Endodermal cell (in vitro differentiated cells): ENCODE measurements at regions not wholly inside any gene's neighbourhood (a gene's known extent, or its start where the extent isn't known, plus 50 kb on each side); places are given as distances from the start of the nearest gene placed in this dataset.

Experiments
- DNase-seq: peaks from one replicate; pipeline ENCODE4 v3.0.0-alpha.2; 2017
- H3K27ac ChIP-seq: 2 replicates; pipeline ENCODE4 v1.5.1; 2013; ENCODE audit warnings: mild to moderate bottlenecking, low read depth, low read length, moderate library complexity
- H3K27me3 ChIP-seq: 2 replicates; pipeline ENCODE4 v1.6.1; 2013; ENCODE audit warnings: mild to moderate bottlenecking, low read length, moderate library complexity; ENCODE audit not compliant: insufficient read depth, control insufficient read depth, poor library complexity, severe bottlenecking
- H3K36me3 ChIP-seq: 2 replicates; pipeline ENCODE4 v1.7.0; 2013; ENCODE audit warnings: mild to moderate bottlenecking, low read length, moderate library complexity; ENCODE audit not compliant: control insufficient read depth, insufficient read depth
- H3K4me1 ChIP-seq: one replicate; pipeline ENCODE4 v1.7.0; 2013; ENCODE audit warnings: low read length; ENCODE audit not compliant: control insufficient read depth, insufficient read depth
- H3K4me3 ChIP-seq: 2 replicates; pipeline ENCODE4 v1.5.1; 2013; ENCODE audit warnings: mild to moderate bottlenecking, low read length, moderate library complexity
- H3K9ac ChIP-seq: 2 replicates; pipeline ENCODE4 v1.6.1; 2013; ENCODE audit warnings: mild to moderate bottlenecking, low read length, moderate library complexity; ENCODE audit not compliant: poor library complexity, severe bottlenecking; ENCODE audit errors: extremely low read depth
- H3K9me3 ChIP-seq: 2 replicates; pipeline ENCODE4 v1.6.1; 2013; ENCODE audit warnings: mild to moderate bottlenecking, low read length, moderate library complexity; ENCODE audit not compliant: control insufficient read depth
- H3K27ac Mint-ChIP-seq: 2 replicates; pipeline ENCODE4 v1.8.0; 2020; ENCODE audit warnings: mixed read lengths
- H3K27me3 Mint-ChIP-seq: 2 replicates; pipeline ENCODE4 v1.8.0; 2021; ENCODE audit warnings: mild to moderate bottlenecking, mixed read lengths; ENCODE audit not compliant: insufficient read depth
- H3K36me3 Mint-ChIP-seq: 2 replicates; pipeline ENCODE4 v1.8.0; 2020; ENCODE audit warnings: low read depth, mixed read lengths
- H3K4me1 Mint-ChIP-seq: 2 replicates; pipeline ENCODE4 v1.8.0; 2020; ENCODE audit warnings: mixed read lengths
- H3K4me3 Mint-ChIP-seq: 2 replicates; pipeline ENCODE4 v1.8.0; 2020; ENCODE audit warnings: mild to moderate bottlenecking, moderate library complexity, mixed read lengths
- H3K9me3 Mint-ChIP-seq: 2 replicates; pipeline ENCODE4 v1.8.0; 2020; ENCODE audit warnings: mild to moderate bottlenecking, mixed read lengths
- WGBS, 2 experiments: methylation state at CpG; one replicate each; pipeline versions ENCODE4 v1.1.5 to v1.1.7; 2013; ENCODE audit warnings: missing lambda C conversion rate in 2 of 2, mixed read lengths in 1 of 2; ENCODE audit not compliant: insufficient coverage in 1 of 2, insufficient read length in 1 of 2; 5-methylcytosine and 5-hydroxymethylcytosine counted together
- TF ChIP-seq, protein P1 (sequence below): fragments of 200-600 bp; sonication (generic); conservative IDR thresholded peaks from 2 replicates; pipeline ENCODE4 v1.5.0; 2021; ENCODE audit warnings: antibody characterized with exemption, mild to moderate bottlenecking

DNA sequence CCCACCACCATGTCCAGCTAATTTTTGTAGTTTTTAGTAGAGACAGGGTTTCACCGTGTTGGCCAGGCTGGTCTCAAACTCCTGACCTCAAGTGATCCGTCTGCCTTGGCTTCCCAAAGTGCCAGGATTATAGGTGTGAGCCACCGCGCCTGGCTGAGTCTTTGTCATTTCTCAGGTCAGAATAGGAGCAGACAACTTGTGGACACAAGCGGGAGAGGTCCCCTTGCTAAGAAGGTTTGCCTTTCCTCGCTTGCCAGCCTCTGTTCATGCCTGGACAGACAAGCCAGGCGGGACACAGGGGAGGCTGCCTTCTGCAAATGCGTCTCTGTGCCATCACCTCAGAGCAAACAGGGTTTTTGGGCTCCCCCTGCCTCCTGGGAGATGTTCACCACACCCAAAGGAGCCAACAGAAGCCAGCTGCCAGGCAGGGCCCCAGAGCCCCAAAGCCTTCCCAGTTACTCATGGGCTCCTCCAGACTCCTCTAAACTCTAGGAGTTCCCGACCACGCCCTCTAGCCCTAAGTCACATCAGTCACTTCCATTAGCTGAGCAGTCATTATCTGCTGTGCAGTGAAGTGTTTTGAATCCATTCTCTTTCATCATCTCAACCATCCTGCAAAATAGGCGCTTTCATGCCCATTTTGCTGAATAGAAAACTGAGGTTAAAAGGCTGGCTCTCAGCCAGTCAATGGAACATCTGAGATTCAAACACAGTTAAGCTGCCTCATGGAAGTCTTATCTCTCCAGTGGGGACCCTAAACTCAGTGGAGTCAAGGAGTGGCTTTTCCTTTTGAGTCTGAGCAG is 245.0 kb downstream of the UACA start:
- H3K27ac ChIP-seq: no peak overlapping the region
- Mint-ChIP-seq H3K4me3 (no peak overlapping the region), H3K36me3 (no peaks in the 10 kb centered on the region), H3K9me3 (no peaks in the 10 kb centered on the region), H3K27me3 (no peaks in the 10 kb centered on the region), H3K27ac (no peak overlapping the region), H3K4me1 (peaks cover 20% of the 10 kb centered on the region)
- no peaks in the 10 kb centered on the region for H3K9me3 ChIP-seq
- H3K36me3 ChIP-seq: no peaks in the 10 kb centered on the region
- no peak overlapping the region for H3K9ac ChIP-seq
- no peak overlapping the region for H3K4me3 ChIP-seq
- 88 to 89% methylated on average over 8 to 11 of the region's 11 CpGs for WGBS, 2 experiments
- DNase-seq: no peak
- TF ChIP-seq, protein P1, sequence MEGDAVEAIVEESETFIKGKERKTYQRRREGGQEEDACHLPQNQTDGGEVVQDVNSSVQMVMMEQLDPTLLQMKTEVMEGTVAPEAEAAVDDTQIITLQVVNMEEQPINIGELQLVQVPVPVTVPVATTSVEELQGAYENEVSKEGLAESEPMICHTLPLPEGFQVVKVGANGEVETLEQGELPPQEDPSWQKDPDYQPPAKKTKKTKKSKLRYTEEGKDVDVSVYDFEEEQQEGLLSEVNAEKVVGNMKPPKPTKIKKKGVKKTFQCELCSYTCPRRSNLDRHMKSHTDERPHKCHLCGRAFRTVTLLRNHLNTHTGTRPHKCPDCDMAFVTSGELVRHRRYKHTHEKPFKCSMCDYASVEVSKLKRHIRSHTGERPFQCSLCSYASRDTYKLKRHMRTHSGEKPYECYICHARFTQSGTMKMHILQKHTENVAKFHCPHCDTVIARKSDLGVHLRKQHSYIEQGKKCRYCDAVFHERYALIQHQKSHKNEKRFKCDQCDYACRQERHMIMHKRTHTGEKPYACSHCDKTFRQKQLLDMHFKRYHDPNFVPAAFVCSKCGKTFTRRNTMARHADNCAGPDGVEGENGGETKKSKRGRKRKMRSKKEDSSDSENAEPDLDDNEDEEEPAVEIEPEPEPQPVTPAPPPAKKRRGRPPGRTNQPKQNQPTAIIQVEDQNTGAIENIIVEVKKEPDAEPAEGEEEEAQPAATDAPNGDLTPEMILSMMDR: no peak
- no peaks in the 10 kb centered on the region for H3K27me3 ChIP-seq
- peaks cover 5% of the 10 kb centered on the region for H3K4me1 ChIP-seq

DNA sequence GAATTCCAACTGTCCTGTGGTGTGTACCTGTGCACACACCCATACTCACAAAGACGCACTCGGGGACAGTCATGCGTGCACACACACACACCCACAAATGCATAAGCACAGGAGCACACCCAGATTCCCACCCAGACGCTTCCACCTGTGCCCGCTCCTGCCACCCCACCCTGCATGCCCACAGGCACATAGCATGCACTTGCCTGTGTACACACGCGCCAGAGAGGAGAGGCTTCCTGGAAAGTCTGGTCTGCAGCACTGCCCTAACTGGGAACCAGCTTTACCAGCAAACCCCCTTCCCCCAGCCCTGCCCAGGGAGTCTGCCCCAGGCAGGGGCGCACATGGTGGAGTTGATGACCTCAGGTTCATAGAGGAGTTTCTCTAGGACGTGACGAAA is 246.2 kb downstream of the UACA start:
- no peak overlapping the region for H3K9ac ChIP-seq
- WGBS, 2 experiments: 92 to 93% methylated on average over 2 to 10 of the region's 10 CpGs
- DNase-seq: no peak
- TF ChIP-seq, protein P1: no peak
- H3K27me3 ChIP-seq: no peaks in the 10 kb centered on the region
- Mint-ChIP-seq H3K4me3 (no peak overlapping the region), H3K27ac (peak overlapping the region; percentile 55), H3K27me3 (no peaks in the 10 kb centered on the region), H3K4me1 (peaks cover 20% of the 10 kb centered on the region), H3K36me3 (no peaks in the 10 kb centered on the region), H3K9me3 (peaks cover 3% of the 10 kb centered on the region)
- peaks cover 5% of the 10 kb centered on the region for H3K4me1 ChIP-seq
- no peak overlapping the region for H3K4me3 ChIP-seq
- H3K27ac ChIP-seq: no peak overlapping the region
- H3K36me3 ChIP-seq: no peaks in the 10 kb centered on the region
- H3K9me3 ChIP-seq: peaks cover 4% of the 10 kb centered on the region

DNA sequence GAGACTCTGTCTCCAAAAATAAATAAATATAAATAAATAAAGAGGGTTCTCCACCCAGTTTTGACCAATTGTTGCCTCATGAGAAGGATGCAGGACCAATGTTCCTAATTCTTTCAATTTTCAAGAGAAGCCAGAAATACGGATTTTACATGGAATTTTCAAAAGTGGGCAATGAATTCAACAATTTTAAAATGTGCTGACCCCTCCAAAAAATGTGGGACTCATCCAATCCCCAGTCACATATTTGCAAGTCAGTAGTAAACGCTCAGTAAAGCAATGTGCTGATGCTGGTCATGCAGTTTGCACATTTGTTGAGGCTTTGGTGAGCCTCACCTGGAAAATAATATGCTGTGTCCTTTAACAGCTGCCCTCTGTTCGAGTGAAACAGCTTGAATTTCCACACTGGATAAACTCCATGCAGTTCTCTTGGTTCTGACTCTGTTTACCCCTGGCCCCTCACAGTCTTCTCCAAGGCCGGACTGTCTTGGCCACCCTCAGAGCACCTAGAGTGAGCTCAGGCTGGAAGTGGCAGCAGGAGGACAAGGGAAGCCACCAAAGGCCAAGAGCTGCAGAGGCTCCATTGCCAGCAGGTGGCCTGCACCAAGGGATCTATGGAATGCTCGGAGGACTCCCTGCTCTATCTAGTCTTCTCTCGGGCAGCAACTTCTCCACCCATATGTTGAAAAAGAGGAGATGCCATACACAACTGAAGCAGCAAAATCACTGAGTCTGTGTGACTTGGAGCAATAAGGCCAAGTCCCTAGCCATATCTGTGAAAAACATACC is 246.8 kb downstream of the UACA start:
- WGBS, 2 experiments: 88 to 93% methylated on average over 5 to 6 of the region's 6 CpGs
- H3K36me3 Mint-ChIP-seq: no peaks in the 10 kb centered on the region
- H3K4me3 ChIP-seq: no peak overlapping the region
- no peak overlapping the region for H3K4me3 Mint-ChIP-seq
- peaks cover 7% of the 10 kb centered on the region for H3K9me3 Mint-ChIP-seq
- H3K9ac ChIP-seq: no peak overlapping the region
- no peak for DNase-seq
- peaks cover 18% of the 10 kb centered on the region for H3K4me1 Mint-ChIP-seq
- H3K36me3 ChIP-seq: no peaks in the 10 kb centered on the region
- TF ChIP-seq, protein P1: peak; percentile 54
- no peaks in the 10 kb centered on the region for H3K27me3 ChIP-seq
- no peak overlapping the region for H3K27ac ChIP-seq
- no peaks in the 10 kb centered on the region for H3K27me3 Mint-ChIP-seq
- H3K9me3 ChIP-seq: peaks cover 10% of the 10 kb centered on the region
- peak overlapping the region; percentile 55 for H3K27ac Mint-ChIP-seq
- H3K4me1 ChIP-seq: peaks cover 5% of the 10 kb centered on the region
